Caco-2 (cell line): ENCODE measurements at regions not wholly inside any gene's neighbourhood (a gene's known extent, or its start where the extent isn't known, plus 50 kb on each side); places are given as distances from the start of the nearest gene placed in this dataset.

ENCODE experiments used
- BruUV-seq: library from RNA; stranded (reverse); fragments of 400-500 nt; replicated peaks from 2 replicates; lab custom pipeline; 2021; lab: Mats Ljungman, UMichigan
- CTCF ChIA-PET: fragments of 300-600 bp; sonication (Branson Sonifier 250); formaldehyde crosslinking; loops from one replicate; lab custom pipeline; 2022; ENCODE audit warnings: antibody characterized with exemption; lab: Charles Lee
- POLR2A ChIA-PET: fragments of 300-600 bp; sonication (Branson Sonifier 250); formaldehyde crosslinking; loops from one replicate; lab custom pipeline; 2022; ENCODE audit warnings: antibody characterized with exemption; lab: Charles Lee
- DNase-seq, 2 experiments: peaks; one replicate each; pipeline versions ENCODE4 v3.0.0 to v3.0.0-alpha.2; 2020 to 2022
- H3K27me3 ChIP-seq: replicated peaks from 2 replicates; pipeline ENCODE4 v1.6.0; 2011; ENCODE audit warnings: low read length; ENCODE audit not compliant: control insufficient read depth, insufficient read depth
- H3K36me3 ChIP-seq: 2 replicates; pipeline ENCODE4 v1.5.1; 2011; ENCODE audit warnings: low read length; ENCODE audit not compliant: control insufficient read depth, insufficient read depth
- H3K4me1 ChIP-seq: fragments of 250-450 bp; sonication (Bioruptor Pico); 2 replicates; pipeline ENCODE4 v1.5.1; 2020; ENCODE audit warnings: mild to moderate bottlenecking
- H3K4me3 ChIP-seq: 2 replicates; pipeline ENCODE4 v1.5.1; 2011; ENCODE audit warnings: low read depth, mild to moderate bottlenecking, control low read depth, low read length
- H3K9me3 ChIP-seq: fragments of 250-450 bp; sonication (Bioruptor Pico); 2 replicates; pipeline ENCODE4 v1.5.1; 2020; ENCODE audit warnings: mild to moderate bottlenecking, moderate library complexity
- H3K27ac Mint-ChIP-seq: one replicate; pipeline ENCODE4 v1.8.0; 2022; ENCODE audit warnings: mixed read lengths; ENCODE audit not compliant: unreplicated experiment
- H3K27me3 Mint-ChIP-seq: one replicate; pipeline ENCODE4 v1.8.0; 2022; ENCODE audit warnings: mixed read lengths; ENCODE audit not compliant: insufficient read depth, unreplicated experiment
- H3K36me3 Mint-ChIP-seq: one replicate; pipeline ENCODE4 v1.8.0; 2022; ENCODE audit warnings: mild to moderate bottlenecking, mixed read lengths; ENCODE audit not compliant: insufficient read depth, unreplicated experiment
- H3K4me1 Mint-ChIP-seq: one replicate; pipeline ENCODE4 v1.8.0; 2022; ENCODE audit warnings: low read depth, mixed read lengths; ENCODE audit not compliant: unreplicated experiment
- H3K4me3 Mint-ChIP-seq: one replicate; pipeline ENCODE4 v1.8.0; 2022; ENCODE audit warnings: mild to moderate bottlenecking, moderate library complexity, mixed read lengths; ENCODE audit not compliant: unreplicated experiment
- H3K9me3 Mint-ChIP-seq: one replicate; pipeline ENCODE4 v1.8.0; 2022; ENCODE audit warnings: mixed read lengths; ENCODE audit not compliant: unreplicated experiment
- CTCF ChIP-seq, 2 experiments: fragments of 200-600 bp in 1 of 2; IDR thresholded peaks; 1 replicate in 1 of 2; 2 replicates in 1 of 2; pipeline versions ENCODE4 v1.5.1 to v1.8.0; 2011 to 2022; ENCODE audit warnings: antibody characterized with exemption in 1 of 2, control low read depth in 1 of 2, inconsistent platforms in 1 of 2, low read depth in 1 of 2, low read length in 1 of 2, mild to moderate bottlenecking in 1 of 2, moderate library complexity in 1 of 2; ENCODE audit not compliant: insufficient read depth in 1 of 2, severe bottlenecking in 1 of 2, unreplicated experiment in 1 of 2
- intact Hi-C: fragments of 100-400 bp; cut with micrococcal nuclease; formaldehyde crosslinking; loops from one replicate; pipeline ENCODE4 v1.10.0; 2022; ENCODE audit not compliant: unreplicated experiment

GRCh38 chr7:109950821-109951564, 1139.9 kb upstream of the LRRN3 start:
- ChIA-PET POLR2A (no interaction called here), CTCF (no interaction called here)
- Histone ChIP-seq H3K9me3 (no peaks in the 10 kb centered on the region), H3K27me3 (no peaks in the 10 kb centered on the region), H3K36me3 (no peaks in the 10 kb centered on the region), H3K4me3 (no peak overlapping the region), H3K4me1 (peaks cover 17% of the 10 kb centered on the region)
- TF ChIP-seq CTCF (IDR thresholded peaks at IDR 0.05; ENCODE audit: insufficient read depth in 1 of 2, low read depth in 1 of 2, low read length in 1 of 2, severe bottlenecking in 1 of 2, unreplicated experiment in 1 of 2) = no peak
- H3K36me3 Mint-ChIP-seq = no peaks in the 10 kb centered on the region
- H3K9me3 Mint-ChIP-seq = peaks cover 9% of the 10 kb centered on the region
- H3K4me3 Mint-ChIP-seq = no peak overlapping the region
- intact Hi-C loops = loop anchor here (5.0 kb wide), 1 partner anchor 69 kb away; no protein-coding TSS in a partner anchor
- H3K27me3 Mint-ChIP-seq = no peaks in the 10 kb centered on the region
- DNase-seq = no peak
- peak overlapping the region; percentile 24 for H3K27ac Mint-ChIP-seq
- no TSS peak for BruUV-seq
- no peaks in the 10 kb centered on the region for H3K4me1 Mint-ChIP-seq

- CTCF ChIA-PET = no interaction called here
- H3K9me3 ChIP-seq = no peaks in the 10 kb centered on the region
- no peak overlapping the region for H3K4me3 Mint-ChIP-seq
- no peak overlapping the region for H3K4me3 ChIP-seq
- no peaks in the 10 kb centered on the region for H3K27me3 Mint-ChIP-seq
- no TSS peak for BruUV-seq
- no peak overlapping the region for H3K27ac Mint-ChIP-seq
- POLR2A ChIA-PET = no interaction called here
- H3K36me3 ChIP-seq = no peaks in the 10 kb centered on the region
- DNase-seq = no peak
- TF ChIP-seq CTCF (IDR thresholded peaks at IDR 0.05; ENCODE audit: insufficient read depth in 1 of 2, low read depth in 1 of 2, low read length in 1 of 2, severe bottlenecking in 1 of 2, unreplicated experiment in 1 of 2) = no peak
- H3K9me3 Mint-ChIP-seq = peaks cover 9% of the 10 kb centered on the region
- H3K4me1 ChIP-seq = peaks cover 17% of the 10 kb centered on the region
- H3K4me1 Mint-ChIP-seq = no peaks in the 10 kb centered on the region
- intact Hi-C loops = loop anchor here (5.0 kb wide), 1 partner anchor 69 kb away; no protein-coding TSS in a partner anchor
- H3K27me3 ChIP-seq = no peaks in the 10 kb centered on the region
- no peaks in the 10 kb centered on the region for H3K36me3 Mint-ChIP-seq
These were observed 1139.4 kb upstream of the LRRN3 start for GRCh38 chr7:109951565-109951928.

- Mint-ChIP-seq H3K4me1 (no peaks in the 10 kb centered on the region), H3K27me3 (no peaks in the 10 kb centered on the region), H3K36me3 (no peaks in the 10 kb centered on the region), H3K9me3 (peaks cover 17% of the 10 kb centered on the region), H3K4me3 (no peak overlapping the region), H3K27ac (no peak overlapping the region)
- ChIA-PET POLR2A (no interaction called here), CTCF (no interaction called here)
- no peak for TF ChIP-seq CTCF (IDR thresholded peaks at IDR 0.05; ENCODE audit: insufficient read depth in 1 of 2, low read depth in 1 of 2, low read length in 1 of 2, severe bottlenecking in 1 of 2, unreplicated experiment in 1 of 2)
- H3K4me1 ChIP-seq = peaks cover 5% of the 10 kb centered on the region; the same call in 1 of the 2 replicates
- no peaks in the 10 kb centered on the region for H3K36me3 ChIP-seq
- no TSS peak for BruUV-seq
- DNase-seq = no peak
- no peaks in the 10 kb centered on the region for H3K9me3 ChIP-seq
- intact Hi-C loops = no loop called here
- H3K4me3 ChIP-seq = no peak overlapping the region
- H3K27me3 ChIP-seq = no peaks in the 10 kb centered on the region
These were observed 1134.9 kb upstream of the LRRN3 start for GRCh38 chr7:109955986-109956385.
